Fibroblast of mammary gland (primary cell): ENCODE measurements at regions not wholly inside any gene's neighbourhood (a gene's known extent, or its start where the extent isn't known, plus 50 kb on each side); places are given as distances from the start of the nearest gene placed in this dataset.

ENCODE experiments used
- DNase-seq: peaks from one replicate; pipeline ENCODE4 v3.0.0-alpha.2; 2010; ENCODE audit warnings: low read depth
- H3K4me3 ChIP-seq: 2 replicates; pipeline ENCODE4 v1.5.1; 2011; ENCODE audit warnings: low read depth, mild to moderate bottlenecking, low read length, moderate library complexity; ENCODE audit not compliant: control insufficient read depth
- CTCF ChIP-seq: conservative IDR thresholded peaks from 2 replicates; pipeline ENCODE4 v1.5.1; 2011; ENCODE audit warnings: low read depth, low read length, inconsistent platforms; ENCODE audit not compliant: control insufficient read depth, insufficient read depth

- H3K4me3 ChIP-seq: no peak overlapping the region
- DNase-seq: peak; percentile 92
- no peak for TF ChIP-seq CTCF
Observed at GRCh38 chr20:55160996-55161395, 685.6 kb downstream of the DOK5 start.

- H3K4me3 ChIP-seq: no peak overlapping the region
- no peak for TF ChIP-seq CTCF
- DNase-seq: peak; percentile 80
Observed at GRCh38 chr20:55160037-55160436, 684.6 kb downstream of the DOK5 start.

- no peak for TF ChIP-seq CTCF
- peak; percentile 34 for DNase-seq
Observed at GRCh38 chr20:55159230-55159629, 683.8 kb downstream of the DOK5 start.

GRCh38 chr20:55158446-55158845 is 683.1 kb downstream of the DOK5 start:
- TF ChIP-seq CTCF: no peak
- no peak for DNase-seq
- H3K4me3 ChIP-seq: no peak overlapping the region

More at GRCh38 chr20:55159230-55159629, 683.8 kb downstream of the DOK5 start:
- H3K4me3 ChIP-seq: no peak overlapping the region

GRCh38 chr20:55155360-55155759 is 680.0 kb downstream of the DOK5 start:
- no peak for TF ChIP-seq CTCF
- H3K4me3 ChIP-seq: no peak overlapping the region
- no peak for DNase-seq

- peak; percentile 66 for DNase-seq
- H3K4me3 ChIP-seq: no peak overlapping the region
- no peak for TF ChIP-seq CTCF
Observed at GRCh38 chr20:55153001-55153645, 677.7 kb downstream of the DOK5 start.

GRCh38 chr20:55151171-55151570 is 675.8 kb downstream of the DOK5 start:
- no peak for DNase-seq
- TF ChIP-seq CTCF: no peak
- H3K4me3 ChIP-seq: no peak overlapping the region
